H1 (cell line): ENCODE measurements at regions not wholly inside any gene's neighbourhood (a gene's known extent, or its start where the extent isn't known, plus 50 kb on each side); places are given as distances from the start of the nearest gene placed in this dataset.

Source experiments
- MAFK ChIP-seq: IDR thresholded peaks from 2 replicates; pipeline ENCODE4 v1.6.1; 2012; ENCODE audit warnings: low read depth, mild to moderate bottlenecking, improper control_type of control experiment, low read length
- SP1 ChIP-seq: IDR thresholded peaks from 2 replicates; pipeline ENCODE4 v1.6.1; 2011; ENCODE audit warnings: low read depth, low read length
- TF ChIP-seq, protein P1 (sequence below), 3 experiments: IDR thresholded peaks; 1 replicate in 2 of 3; 2 replicates in 1 of 3; pipeline versions ENCODE4 v1.5.1 to v1.6.1; 2011; ENCODE audit warnings: low read length in 3 of 3, mild to moderate bottlenecking in 3 of 3, inconsistent platforms in 2 of 3, low read depth in 1 of 3, moderate library complexity in 1 of 3; ENCODE audit not compliant: insufficient read depth in 1 of 3; ENCODE audit errors: control extremely low read depth in 1 of 3

DNA sequence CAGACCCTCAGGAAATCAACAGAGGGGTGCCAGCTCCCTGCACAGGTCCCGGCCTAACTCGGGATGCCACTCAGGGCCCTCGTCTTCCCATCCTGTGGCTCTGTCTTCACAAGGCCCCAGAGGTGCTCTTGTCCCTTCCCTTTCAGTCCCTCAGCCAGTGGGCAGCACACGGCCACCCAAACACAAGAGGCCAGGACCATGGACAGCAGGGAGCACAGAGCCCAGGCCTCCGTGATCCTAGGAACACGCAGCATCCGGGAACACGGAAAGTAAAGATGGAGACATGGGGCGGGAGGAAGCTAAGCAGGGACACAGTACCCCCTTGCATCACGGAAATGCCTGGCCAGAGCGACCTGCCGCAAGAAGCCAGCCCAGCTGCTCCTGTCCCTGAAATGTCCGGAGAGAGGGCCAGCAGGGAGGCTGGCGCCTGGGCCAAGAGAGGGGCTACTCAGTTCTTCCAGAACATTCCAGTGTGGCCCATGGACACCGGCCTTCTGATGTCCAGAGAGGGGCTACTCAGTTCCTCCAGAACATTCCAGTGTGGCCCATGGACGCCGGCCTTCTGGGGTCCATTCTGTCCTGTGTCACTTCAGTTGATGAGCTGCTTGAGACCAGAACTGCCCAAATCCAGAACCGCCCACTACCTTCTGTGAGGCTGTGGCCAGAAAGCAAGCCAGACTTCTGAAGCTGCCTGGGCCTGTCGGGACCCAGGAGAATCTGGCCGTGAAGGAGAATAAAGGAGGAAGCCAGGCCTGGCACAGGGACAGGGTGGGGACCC lies 274.0 kb downstream of the BRD1 start:
- no peak for TF ChIP-seq MAFK
- TF ChIP-seq, protein P1, sequence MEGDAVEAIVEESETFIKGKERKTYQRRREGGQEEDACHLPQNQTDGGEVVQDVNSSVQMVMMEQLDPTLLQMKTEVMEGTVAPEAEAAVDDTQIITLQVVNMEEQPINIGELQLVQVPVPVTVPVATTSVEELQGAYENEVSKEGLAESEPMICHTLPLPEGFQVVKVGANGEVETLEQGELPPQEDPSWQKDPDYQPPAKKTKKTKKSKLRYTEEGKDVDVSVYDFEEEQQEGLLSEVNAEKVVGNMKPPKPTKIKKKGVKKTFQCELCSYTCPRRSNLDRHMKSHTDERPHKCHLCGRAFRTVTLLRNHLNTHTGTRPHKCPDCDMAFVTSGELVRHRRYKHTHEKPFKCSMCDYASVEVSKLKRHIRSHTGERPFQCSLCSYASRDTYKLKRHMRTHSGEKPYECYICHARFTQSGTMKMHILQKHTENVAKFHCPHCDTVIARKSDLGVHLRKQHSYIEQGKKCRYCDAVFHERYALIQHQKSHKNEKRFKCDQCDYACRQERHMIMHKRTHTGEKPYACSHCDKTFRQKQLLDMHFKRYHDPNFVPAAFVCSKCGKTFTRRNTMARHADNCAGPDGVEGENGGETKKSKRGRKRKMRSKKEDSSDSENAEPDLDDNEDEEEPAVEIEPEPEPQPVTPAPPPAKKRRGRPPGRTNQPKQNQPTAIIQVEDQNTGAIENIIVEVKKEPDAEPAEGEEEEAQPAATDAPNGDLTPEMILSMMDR (IDR thresholded peaks at IDR 0.05; ENCODE audit: control extremely low read depth in 1 of 3, insufficient read depth in 1 of 3, low read depth in 1 of 3, low read length in 3 of 3) = no peak
- no peak for TF ChIP-seq SP1
